GM04503 (cell line): ENCODE measurements at regions not wholly inside any gene's neighbourhood (a gene's known extent, or its start where the extent isn't known, plus 50 kb on each side); places are given as distances from the start of the nearest gene placed in this dataset.
"Not testable (repeated sequence)": the region's sequence is repeated elsewhere in the genome, so short reads cannot be mapped to it uniquely, and the experiment has no call there.

Source experiments
- DNase-seq: peaks from one replicate; pipeline ENCODE4 v3.0.0-alpha.2; 2012; ENCODE audit warnings: low read depth

DNA sequence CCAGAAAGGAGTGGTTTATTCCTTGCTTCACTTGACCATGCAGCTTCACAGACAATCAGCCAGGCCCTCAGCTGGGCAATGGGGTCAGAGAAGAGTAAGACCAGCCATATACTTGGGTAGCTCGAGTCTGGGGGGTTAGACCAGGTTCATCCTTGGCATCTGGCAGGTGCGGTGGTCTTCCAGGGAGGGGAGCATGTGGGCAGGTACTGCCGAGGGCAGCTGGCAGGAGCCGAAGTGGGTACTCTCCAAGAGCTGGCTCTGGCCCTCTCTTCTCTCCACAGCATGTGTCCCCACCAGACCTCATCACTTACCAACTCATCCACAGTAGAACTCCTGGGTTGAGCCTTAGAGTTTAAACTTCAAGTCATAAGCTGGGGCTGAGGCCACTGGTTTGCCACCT is 156.8 kb downstream of the FOXD2 start:
- DNase-seq = no peak

- DNase-seq = no peak
Measured at GRCh38 chr1:47596328-47596727, 158.5 kb downstream of the FOXD2 start.

DNA sequence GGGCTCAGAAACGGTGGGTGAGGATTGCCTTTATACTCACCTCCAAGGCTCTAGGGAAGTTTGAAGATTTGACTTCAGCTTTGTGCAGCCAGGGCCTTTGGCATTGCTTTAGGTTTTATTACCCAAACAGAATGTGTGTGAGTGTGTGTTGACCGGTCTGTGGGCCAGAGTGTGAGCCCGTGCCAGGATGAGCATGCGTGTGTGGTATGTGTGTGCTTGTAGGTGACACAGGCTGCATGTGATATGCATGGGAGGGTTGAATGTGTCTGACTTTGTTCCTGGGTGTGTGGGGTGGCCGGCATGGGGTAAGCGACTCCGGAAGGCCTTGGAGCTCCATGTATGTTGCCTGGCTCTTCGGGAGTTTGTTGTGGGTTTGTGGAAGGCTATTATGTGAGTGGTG is 160.5 kb downstream of the FOXD2 start:
- DNase-seq = no peak

DNA sequence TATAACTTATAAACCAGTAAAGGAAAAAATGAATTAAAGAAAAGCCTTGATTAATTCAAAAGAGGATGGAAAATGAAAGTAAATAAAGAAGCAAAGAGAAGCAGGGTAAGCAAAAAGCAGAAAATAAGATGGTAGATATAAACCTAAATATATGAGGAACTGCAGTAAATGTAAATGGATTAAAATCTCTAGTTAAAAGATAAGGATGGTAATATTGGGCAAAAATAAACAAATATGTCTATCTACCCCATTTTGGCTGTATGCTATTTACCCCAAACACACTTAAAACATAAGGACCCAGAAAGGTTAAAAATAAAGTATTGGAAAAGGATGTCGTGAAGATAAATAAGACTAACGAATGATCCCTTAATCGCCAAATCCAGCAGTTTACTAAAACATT is 161.9 kb downstream of the FOXD2 start:
- no peak for DNase-seq

GRCh38 chr1:47602491-47602890 is 164.6 kb downstream of the FOXD2 start:
- not testable (repeated sequence) for DNase-seq

- DNase-seq = not testable (repeated sequence)
Measured at GRCh38 chr1:47604869-47605268, 167.0 kb downstream of the FOXD2 start.

DNA sequence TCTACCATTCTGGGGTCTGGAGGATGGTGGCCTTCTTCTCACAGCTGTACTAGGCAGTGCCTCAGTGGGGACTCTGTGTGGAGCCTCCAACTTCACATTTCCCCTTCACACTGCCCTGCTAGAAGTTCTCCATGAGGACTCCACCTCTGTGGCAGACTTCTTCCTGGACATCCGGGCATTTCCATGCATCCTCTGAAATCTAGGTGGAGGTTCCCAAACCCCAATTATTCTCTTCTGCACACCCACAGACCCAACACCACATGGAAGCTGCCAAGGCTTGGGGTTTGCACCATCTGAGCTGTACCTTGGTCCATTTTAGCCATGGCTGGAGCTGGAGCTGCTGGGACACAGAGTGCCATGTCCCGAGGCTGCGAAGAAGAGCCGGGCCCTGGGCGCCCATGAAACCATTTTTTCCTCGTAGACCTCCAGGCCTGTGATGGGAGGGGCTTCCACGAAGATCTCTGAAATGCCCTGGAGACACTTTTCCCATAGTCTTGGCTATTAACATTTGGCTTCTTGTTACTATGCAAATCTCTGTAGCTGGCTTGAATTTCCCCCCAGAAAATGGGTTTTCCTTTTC is 170.5 kb downstream of the FOXD2 start:
- DNase-seq = no peak

DNA sequence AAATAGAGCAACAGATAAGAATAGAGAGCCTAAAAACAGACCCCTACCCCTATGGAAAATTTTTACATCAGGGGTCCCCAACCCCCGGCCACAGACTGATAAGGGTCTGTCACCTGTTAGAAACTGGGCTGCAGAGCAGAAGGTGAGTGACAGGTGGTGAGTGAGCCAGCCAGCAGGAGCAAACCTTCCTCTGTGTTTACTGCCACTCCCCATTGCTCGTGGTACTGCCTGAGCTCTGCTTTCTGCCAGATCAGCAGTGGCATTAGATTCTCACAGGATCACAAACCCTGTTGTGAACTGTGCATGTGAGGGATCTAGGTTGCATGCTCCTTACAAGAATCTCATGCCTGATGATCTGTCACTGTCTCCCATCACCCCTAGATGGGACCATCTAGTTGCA is 174.1 kb downstream of the FOXD2 start:
- no peak for DNase-seq

- DNase-seq = no peak
Measured at GRCh38 chr1:47612819-47613218, 175.0 kb downstream of the FOXD2 start.

DNA sequence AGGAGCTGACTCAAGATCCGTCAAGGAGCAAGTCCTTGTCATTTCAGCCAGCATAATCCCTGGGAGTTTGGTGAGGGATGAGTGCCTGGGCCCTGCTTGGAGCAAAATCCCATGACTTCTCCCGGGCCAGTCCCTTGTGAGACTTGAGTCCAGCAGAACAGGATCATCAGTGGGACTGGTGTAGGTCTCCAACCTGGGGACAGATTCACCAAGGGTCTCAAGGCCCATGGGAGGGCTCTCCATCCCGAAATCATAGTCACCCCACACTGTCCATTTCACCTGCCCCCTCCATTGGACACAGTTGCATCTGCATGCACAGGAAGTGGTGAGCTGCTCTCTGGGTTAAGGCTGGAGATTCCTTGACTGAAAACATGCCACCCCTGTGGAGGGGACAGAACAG is 178.2 kb downstream of the FOXD2 start:
- no peak for DNase-seq

GRCh38 chr1:47616906-47617305 is 179.1 kb downstream of the FOXD2 start:
- DNase-seq = no peak

GRCh38 chr1:47617381-47618221 is 179.8 kb downstream of the FOXD2 start:
- DNase-seq = no peak

- DNase-seq = no peak
Measured at GRCh38 chr1:47618222-47618720, 180.4 kb downstream of the FOXD2 start.

DNA sequence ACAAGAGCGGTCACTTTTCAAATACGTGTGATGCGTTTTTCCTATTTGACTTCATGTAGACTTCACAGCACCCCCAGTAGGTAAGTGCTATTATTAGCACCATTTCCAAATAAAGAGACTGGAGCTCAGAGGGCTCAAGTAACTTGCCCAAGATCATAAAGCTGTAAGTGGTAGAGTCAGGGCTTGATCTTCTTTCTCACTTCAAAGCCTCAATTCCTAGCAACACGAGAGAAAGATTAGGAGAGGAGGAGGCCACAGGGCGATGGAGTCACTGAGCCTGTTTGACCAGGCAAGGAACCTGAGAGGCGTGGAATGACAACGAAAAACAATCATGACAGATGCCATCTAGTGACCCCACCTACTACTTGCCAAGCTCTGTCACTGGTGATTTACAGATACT is 181.0 kb downstream of the FOXD2 start:
- no peak for DNase-seq

DNA sequence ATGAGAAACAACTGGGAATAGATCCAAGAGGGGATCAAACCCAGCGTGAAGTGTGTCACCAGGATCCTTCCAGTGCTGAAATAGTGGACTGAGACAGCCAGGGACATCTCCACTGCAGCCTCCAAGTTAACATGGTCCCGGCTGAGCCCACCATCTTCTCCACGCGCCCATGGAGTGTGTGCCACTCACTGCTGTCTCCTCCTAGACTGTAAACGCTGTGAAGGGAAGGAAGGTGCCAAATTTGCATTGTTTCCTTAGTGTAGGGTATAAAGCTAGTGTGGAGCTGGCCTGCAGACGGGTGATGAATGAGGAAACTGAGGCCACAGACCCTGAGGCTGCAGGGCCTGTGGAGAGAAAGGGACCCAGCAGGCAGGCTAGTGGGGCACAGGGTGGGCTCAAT is 183.6 kb downstream of the FOXD2 start:
- DNase-seq = no peak

- DNase-seq = no peak
Measured at GRCh38 chr1:47621977-47622376, 184.1 kb downstream of the FOXD2 start.

GRCh38 chr1:47622776-47623556 is 185.1 kb downstream of the FOXD2 start:
- DNase-seq = no peak

GRCh38 chr1:47623557-47623940 is 185.7 kb downstream of the FOXD2 start:
- no peak for DNase-seq

DNA sequence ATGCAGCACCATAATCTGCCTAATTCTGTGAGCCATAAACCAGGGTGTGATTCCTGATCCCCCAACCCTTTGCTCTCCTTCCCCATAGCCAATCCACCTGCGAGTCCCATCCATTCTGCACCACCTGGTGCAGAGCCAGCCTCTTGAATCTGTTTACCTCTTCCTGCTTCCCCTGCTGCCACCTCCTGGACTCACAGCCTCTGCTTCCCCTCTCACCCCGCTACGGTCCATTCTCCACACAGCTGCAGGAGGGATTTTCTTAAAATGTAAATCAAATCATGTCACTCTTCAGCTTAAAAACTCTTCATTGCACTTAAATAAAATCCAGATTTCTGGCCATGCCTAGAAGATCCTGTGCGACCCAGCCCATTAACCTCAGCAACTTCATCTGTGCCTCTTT is 186.7 kb downstream of the FOXD2 start:
- no peak for DNase-seq

DNA sequence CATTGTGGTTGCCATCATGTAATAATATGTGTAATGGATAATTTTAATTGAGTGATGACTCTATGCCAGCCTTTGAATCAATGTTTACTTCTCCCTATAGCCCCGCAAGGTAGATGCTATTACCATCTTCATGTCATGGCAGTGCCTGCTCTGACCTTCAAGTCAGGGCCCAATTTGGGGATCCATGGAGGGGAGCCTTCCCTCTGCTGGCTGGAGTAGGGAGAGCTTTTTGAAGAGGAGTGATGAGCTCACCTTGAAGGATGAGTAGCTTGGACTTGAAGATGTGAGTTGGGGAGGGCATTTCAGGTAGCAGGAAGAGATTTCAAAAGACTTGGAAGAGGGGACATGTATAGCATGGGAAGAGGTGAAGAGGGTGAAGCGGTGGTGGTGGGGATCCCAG is 189.2 kb downstream of the FOXD2 start:
- no peak for DNase-seq

- DNase-seq = no peak
Measured at GRCh38 chr1:47627471-47628370, 189.9 kb downstream of the FOXD2 start.

DNA sequence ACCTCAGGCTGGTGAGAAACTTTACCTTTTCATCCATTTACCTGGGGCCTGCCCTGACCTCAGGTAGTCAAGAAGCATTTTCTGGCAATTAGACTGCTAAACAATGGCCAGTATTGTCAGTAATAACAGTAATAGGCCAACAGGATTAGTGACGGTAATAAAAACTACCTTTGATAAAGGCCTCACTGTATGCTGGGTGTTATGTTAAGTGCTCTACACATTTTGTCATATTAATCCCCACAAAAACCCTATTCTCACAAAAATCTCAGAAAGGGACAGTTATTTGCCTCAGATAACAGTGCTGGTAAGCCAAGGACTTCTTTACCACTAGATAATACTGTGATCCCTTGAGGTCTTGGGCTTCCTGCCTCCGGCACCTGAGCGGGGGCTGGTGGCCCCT is 191.4 kb downstream of the FOXD2 start:
- no peak for DNase-seq
